Suppressor macrophage treated with lipopolysaccharide for 1 hour (primary cell): ENCODE measurements at regions not wholly inside any gene's neighbourhood (a gene's known extent, or its start where the extent isn't known, plus 50 kb on each side); places are given as distances from the start of the nearest gene placed in this dataset.
A peak's percentile ranks its signal among the peaks of the same experiment; 100 is the strongest.
"Not testable (repeated sequence)": the region's sequence is repeated elsewhere in the genome, so short reads cannot be mapped to it uniquely, and the experiment has no call there.

Source experiments
- DNase-seq, 3 donors: peaks; one replicate each; pipeline ENCODE4 v3.0.0-alpha.2; 2020 to 2022

GRCh38 chr3:36656873-36657272 lies 107.5 kb downstream of the DCLK3 start:
- no peak for DNase-seq

DNA sequence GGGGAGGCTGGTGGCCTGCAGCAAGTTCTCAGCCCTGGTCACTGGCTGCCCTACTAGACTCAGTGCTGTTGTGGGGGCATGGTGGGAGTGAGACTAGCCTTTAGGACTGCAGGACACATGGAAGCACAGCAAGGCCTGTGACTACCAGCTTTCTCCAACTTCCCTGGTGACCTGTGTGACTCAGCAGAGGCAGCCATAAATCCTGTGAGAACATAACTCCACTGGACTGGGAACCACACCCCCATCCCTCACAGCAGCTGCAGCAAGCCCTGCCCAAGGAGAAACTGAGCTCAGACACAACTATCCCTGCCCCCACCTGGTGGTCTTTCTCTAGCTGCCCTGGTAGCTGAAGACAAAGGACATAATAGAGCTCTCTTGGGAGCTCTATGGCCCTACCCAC lies 111.3 kb downstream of the DCLK3 start:
- no peak for DNase-seq

GRCh38 chr3:36652104-36652503 lies 112.2 kb downstream of the DCLK3 start:
- DNase-seq: no peak

GRCh38 chr3:36650271-36650671 lies 114.1 kb downstream of the DCLK3 start:
- no peak for DNase-seq

- DNase-seq: no peak
Observed at GRCh38 chr3:36649125-36649524, 115.2 kb downstream of the DCLK3 start.

GRCh38 chr3:36648241-36649034 lies 115.9 kb downstream of the DCLK3 start:
- DNase-seq: no peak

GRCh38 chr3:36647423-36647853 lies 116.9 kb downstream of the DCLK3 start:
- peak in 1 of 3 donors; percentile 1 for DNase-seq

DNA sequence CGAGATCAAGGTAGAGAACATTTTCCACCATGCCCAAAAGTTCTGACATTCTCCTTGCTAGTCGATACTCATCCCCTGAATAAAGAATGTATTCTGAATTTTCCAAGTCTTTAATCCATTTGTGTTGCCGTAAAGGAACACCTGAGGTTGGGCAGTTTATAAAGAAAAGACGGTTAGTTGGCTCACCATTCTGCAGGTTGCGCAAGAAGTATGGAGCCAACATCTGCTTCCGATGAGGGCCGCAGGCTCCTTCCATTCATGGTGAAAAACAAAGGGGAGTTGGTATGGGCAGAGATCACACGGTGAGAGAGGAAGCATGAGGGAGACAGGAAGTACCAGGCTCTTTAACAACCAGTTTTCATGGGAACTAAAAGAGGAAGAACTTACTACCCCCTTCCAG lies 121.2 kb downstream of the DCLK3 start:
- peak in 1 of 3 donors; percentile 6 for DNase-seq

DNA sequence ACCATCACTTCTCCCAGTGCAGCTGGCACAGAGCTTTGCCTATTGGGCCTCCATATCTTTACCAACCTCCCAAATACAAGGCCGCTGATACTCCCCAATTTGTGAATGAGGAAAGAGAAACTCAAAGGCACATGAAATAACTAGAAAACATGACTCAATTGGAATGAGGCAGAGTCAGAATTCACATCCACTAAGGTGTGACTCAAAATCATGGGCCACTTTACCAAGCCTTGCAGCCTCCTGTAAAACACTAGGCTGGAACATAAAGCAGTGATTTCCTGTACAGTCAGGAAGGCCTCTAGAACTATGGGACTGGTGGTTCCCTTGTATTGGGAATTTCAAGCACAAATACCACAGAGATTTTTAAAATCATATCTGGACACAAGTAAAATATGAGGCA lies 128.6 kb downstream of the DCLK3 start:
- no peak for DNase-seq

DNA sequence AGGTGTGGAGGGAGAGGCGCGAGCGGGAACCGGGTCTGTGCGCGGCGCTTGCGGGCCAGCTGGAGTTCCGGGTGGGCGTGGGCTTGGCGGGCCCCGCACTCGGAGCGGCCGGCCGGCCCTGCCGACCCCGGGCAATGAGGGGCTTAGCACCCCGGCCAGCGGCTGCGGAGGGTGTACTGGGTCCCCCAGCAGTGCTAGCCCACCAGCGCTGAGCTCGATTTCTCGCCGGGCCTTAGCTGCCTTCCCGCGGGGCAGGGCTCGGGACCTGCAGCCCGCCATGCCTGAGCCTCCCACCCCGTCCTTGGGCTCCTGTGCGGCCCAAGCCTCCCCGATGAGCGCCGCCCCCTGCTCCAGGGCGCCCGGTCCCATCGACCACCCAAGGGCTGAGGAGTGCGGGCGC lies 130.5 kb downstream of the DCLK3 start:
- DNase-seq: not testable (repeated sequence)

DNA sequence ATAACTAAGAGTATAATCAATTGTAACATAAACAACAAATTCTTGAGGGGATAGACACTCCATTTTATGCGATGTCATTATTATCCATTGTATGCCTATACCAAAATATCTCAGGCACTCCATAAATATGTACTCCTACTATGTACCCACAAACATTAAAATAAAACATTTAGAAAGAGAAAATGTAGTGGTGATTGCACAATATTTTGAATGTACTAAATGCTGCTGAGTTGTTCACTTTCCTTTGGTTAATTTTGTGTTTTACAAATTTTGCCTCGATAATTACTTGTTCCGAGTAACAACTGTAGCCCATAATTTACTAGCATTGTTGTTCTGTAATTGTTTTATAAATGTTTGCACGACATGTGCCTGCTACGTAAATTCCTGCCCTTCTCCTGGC lies 131.3 kb downstream of the DCLK3 start:
- no peak for DNase-seq

DNA sequence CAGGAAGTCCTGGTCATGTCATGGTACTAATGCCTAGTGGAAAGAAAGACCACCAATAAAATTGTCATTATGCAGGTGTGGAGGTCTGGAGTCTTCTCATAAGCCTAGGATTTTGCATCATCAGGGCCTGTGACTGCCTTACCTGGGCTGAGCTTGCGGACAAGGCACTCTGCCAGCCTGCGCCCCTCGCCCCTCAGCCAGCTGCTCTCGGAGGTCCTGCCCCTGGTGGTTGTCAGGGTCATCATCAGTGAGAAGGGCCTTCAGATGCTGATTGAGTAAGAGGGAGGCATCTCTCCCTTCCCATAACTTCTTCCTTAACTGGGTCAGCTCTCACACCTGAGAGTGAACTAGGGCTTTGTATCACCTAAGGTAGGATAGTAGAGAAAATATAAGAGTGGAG lies 132.8 kb downstream of the DCLK3 start:
- DNase-seq: no peak

DNA sequence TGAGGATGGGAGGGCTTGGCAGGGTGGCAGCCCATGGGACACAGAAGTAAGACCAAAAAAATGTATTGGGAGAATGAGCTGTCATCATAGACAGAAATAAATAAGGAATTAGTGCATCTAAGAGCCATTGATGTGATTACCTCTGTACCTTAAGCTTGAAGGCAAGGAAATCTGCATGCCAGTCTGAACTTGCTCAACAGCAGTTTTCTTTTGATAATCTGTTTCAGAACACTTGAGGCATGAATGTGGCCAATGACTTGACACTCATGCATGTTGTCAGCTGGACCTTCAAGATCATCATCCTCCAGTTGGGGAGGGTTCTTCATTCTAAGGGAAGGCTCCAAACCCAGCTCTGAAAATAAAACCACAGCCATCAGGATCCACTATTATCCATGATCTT lies 148.5 kb downstream of the DCLK3 start:
- DNase-seq: no peak

DNA sequence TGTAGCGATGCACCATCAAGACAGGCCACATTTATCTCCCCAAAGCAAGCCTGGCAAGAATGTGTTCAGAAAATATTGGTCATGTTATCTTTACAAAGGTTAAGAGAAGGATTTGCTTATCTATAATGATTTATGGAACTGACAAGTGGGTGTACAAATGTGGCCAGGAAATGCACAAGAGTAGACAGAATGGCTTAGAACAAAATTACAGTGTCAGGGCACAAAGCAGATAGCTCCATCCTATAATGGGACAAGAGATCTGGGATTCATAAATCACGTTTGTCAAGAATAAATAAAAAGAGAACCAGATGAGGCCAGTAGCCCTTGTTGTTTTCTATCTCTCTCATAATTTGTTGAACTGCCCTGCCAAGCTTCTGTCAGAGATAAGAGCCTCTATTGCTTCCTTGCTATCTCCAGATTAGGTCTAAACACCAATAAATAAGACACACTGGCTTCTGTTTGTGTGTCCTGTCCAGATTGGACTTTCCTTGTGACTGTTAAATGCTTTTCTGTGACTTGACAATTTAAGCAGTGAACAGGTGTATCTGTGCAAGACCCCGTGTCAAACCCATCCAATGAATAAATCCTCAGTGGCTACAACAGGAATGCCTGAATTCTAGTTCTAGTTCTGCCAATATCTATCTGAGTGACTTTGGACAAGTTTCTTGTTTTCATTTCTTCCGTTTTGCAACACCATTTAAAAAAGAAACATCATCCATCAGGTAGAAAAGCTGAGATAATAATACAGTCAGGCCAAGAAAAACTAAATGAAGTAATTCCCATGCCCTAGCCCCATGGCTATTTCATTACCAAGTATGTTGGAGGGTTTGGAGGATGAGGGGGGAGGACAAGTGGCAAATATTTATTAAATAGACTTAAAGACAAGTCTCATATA lies 157.2 kb downstream of the DCLK3 start:
- DNase-seq: no peak

GRCh38 chr3:36603423-36603822 lies 160.9 kb downstream of the DCLK3 start:
- DNase-seq: no peak

DNA sequence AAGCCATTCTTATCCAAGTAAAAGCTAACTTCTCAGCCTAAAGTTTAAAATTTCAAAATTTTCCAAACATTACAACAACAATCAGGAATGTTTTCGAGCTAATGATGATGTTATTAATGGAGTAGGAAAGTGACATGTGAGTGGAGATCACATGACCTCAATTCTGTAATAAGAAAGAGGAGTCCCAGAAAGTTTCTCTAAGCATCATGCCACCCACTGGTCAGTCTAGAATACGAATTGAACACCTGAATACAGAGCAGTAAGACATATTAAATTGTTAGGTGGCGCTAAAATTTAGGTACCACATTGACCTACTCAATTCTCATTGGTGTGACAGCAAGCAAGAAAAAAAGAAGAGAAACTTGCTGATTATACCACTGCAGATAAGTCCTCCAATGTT lies 163.9 kb downstream of the DCLK3 start:
- DNase-seq: no peak
